ENCODE measurements at regions not wholly inside any gene's neighbourhood (a gene's known extent, or its start where the extent isn't known, plus 50 kb on each side); places are given as distances from the start of the nearest gene placed in this dataset.
"Not testable (repeated sequence)": the region's sequence is repeated elsewhere in the genome, so short reads cannot be mapped to it uniquely, and the experiment has no call there.

DNA sequence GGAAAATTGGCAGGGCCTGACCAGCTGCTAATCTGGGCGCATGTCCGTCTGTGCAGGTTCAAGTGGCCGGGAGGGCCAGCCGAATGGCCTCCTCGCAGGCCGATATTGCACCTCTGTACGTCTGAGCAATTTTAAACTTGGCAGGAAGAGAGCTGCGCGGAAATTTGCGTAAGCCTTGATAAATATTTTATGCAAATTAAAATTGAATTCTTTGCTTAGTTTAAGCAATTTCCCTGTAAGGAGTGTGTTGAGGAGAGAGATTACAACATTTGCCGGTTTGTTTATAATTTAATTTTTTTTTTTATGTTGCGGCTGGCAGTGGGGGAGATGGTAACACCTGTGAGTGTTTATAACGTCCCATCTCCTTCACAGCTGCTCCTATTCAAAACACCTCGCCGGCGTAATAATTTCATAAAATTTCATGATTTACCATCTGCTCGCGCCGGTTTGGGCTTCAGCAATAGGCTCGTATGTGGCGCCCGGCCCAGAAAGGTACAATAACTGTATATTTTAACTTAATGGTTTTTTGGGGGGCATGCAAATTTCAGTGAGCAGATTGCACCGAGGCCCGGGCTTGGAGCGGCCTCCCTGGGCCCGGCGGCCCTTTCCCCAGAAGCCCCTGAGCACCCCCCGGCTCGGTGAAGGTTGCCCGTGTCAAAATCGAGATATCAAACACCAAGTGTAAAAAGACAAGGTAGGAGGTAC is 269.4 kb upstream of the MVB12B start:
- DNase-seq: no peak

DNA sequence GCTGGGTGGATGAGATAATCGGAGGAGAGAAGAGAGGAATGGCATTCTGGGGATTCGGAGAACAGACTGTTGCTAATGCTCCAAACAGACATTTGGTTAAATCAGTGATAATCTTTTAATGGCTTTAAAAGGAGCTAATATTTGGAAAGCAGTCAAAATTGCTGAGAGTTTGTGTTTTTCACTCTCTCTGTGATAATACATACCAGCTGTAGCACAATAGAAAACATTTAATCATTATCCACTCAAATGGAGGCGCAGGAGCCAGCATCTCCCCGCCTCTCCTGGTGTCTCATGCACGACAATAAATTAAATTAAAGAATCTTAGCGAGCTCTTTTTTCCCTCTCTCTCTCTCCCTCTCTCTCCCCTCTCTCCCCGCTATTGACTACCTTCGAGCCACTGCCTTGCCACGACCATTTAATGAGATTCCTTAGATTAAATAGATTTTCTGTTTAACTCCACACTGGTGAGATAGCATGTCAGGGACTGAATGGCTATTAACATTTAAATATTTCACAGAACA is 268.6 kb upstream of the MVB12B start:
- no peak for DNase-seq

DNA sequence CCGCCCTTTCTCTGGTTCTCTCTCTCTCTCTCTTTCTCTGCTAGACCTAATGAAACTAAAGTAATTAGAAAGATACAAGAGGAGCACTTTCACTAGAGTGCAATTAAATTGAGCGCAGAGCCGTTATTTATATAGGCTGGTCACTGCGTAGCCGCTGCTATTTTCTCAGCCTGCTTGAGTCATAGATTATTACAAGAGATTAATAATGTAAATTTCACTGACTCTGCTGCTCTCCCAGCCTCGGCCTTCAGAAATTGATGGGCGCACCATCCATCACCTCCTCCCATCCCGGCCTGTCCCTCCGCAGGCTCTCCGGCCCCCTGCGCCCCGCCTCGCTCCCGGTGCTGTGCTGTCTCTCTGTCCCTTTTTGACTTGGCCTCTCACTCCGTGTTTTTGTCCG is 268.0 kb upstream of the MVB12B start:
- no peak for DNase-seq

DNA sequence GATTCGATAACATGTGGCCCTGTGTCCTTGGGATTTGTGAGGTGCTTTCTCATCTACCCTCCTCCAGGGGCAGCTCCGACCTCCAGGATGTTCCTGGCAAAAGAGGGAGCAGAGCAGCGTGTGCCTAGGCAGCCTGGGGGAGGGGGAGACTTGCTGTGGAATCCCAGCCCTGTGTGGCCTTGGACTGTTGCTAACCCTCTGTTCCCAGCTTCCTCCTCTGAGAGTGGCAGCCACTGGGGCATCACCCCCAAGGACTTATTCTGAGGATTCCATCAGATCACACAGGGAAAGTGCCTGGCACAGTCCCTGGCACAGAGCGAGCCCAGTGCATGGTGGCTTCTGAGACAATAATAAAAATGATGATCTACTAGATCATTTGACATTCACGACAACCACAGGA is 265.1 kb upstream of the MVB12B start:
- DNase-seq: no peak

DNA sequence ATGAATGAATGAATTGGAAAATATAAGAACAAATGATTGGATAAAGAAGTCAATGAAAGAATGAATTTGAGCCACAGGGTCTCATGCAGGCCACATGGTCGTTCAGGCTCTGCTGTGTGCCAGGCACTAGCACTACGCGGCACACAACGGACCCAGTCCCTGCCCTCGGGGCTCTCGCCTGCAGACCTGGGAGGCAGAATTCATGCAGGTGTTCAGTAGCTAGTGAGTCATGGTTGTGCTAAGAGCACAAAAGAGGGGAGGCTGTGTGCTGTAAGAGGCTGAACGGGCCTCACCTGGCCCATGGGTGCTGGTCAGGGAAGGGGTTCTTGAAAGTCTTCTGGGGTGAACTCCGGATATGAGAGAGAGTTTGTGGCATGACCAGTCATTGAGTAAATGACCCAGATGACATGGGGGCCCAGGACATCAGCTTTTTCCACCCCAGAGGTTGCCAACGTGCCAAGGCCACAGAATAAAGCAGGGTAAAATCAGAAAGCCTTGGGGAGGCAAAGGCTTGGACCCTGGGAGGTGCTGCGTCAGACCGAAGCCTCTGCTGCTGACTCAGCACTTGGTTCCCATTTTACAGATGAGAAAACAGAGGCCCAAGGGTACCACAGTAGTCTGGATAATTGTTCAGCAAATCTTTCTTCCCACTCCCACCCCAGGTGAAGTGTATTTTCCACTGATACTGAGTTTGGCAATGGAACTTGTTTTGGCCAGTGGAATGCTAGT is 264.3 kb upstream of the MVB12B start:
- no peak for DNase-seq

DNA sequence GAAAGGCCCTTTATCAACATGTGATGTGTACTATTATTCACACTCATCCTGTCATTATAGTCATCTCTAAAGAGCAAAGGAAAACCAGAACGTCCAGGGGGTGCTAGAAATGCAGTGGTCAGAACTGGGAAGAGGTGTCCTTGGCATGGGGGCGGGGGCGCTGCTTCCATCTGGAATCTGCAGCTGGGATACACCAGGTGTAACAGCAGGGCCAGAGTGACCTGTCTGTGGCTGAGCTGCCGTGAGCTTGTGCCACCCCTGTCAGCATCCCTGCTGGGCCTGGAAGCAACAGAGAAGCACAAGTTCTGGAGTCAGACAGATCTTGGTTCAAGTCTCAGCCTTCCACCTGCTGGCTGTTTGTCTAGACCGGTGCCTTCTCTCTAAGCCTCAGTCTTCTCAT is 263.3 kb upstream of the MVB12B start:
- no peak for DNase-seq

DNA sequence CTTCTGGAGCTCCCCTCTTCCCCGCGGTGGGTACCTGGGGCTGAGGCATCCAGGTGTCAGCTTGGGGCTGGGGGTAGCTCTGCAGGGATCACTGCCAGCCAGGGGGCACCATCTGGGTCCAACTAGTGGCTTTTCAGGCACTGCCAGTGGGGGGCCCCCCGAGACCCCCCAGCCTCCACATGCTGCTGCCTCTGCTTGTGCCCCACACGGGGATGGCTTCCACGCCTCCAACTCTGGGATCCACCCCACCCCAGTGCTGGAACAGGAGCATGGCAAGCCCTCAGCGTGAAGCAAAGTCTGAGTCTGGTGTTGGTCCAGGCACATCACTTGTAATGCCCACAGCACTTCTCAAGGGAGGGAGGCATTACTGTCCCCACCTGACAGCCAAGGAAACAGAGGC is 260.5 kb upstream of the MVB12B start:
- DNase-seq: no peak

DNA sequence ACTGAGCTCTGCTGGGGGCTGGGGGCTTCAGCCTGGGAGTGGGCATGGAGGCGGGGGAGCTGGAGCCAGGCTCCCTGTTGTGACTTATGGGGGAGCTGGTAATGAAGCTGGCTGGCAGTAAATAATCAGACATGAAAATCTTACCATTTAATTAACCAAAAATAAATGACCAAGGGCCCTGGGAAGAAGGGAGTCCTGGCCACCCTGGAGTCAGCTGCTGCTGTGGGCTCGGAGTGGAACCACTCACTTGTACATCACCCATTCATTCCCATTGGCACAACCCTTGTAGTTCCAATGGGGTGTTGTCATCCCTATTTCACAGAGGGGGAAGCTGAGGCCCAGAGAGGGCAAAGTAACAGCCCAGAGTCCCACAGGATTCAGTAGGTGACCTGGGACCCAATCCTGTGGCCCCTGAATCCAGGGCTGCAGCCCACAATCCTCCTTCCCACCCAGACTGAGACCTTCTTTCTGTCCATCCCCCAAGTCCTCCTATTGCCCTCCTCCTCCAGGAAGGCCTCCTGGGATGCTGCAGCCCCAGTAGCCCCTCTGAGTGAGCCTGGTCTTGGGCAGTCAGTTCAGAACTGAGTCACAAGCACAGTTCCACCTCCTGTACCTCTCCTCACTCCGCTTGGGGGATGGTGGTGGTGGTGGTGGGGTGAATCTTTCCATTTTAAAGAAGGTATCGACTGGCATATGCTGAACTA is 259.4 kb upstream of the MVB12B start:
- no peak for DNase-seq

DNA sequence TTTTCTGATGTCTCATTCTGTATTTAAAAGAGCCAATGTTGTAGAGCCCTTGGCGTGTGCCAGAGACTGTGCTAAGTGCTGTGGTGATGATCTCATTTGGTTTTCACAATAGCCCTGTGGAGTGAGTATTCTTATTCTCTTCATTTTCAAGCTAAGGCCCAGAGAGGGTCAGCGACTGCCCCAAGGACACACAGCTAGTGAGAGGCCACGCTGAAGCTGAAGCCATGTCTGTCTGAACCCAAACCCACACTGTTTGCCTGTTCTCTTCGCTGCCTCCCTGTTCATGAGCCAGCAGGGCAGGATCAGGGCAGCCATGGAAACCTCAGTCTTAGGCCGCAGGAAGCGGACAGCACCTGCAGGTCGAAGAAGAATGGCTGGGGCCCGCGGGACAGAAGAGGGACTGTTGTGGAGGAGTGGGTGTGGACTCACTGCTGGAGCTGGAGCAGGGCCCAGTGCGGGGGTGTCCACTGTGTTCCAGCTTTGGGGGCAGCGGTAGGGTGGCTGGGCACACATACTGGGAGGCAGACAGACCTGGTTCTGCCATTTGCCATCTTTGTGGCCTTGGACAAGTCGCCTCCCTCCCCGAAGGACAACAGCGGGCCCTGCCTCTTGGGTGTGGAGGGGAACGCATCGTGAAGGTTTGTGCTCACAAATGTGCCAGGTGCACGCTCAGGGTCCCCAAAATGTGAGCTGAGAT is 257.9 kb upstream of the MVB12B start:
- no peak for DNase-seq

DNA sequence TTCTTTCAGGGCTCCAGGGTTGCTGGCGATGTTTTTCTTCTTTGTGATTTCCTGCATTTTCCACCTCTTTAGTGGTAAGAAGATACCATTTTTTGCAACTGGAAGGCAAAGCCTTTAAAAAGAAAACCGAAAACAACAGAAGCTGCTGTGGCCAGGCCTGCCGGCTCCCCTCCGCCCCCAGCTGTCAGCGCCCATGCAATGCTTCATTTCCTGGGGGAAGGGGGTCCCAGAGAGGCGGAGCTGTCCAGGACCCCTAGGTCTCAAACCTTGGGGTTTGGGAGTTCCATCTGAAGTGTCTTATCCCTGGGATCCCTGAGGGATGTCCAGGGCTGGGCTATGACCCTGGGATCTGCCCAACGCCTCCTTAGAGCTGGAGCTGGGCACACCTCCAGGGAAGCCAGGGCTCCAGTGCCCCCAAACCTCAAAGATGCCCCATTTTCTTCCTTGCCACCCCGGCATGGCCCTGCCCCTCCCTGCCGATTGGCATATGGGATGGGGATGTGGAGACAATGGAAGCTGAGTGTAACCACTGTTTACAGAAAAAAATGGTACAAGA is 257.2 kb upstream of the MVB12B start:
- no peak for DNase-seq

DNA sequence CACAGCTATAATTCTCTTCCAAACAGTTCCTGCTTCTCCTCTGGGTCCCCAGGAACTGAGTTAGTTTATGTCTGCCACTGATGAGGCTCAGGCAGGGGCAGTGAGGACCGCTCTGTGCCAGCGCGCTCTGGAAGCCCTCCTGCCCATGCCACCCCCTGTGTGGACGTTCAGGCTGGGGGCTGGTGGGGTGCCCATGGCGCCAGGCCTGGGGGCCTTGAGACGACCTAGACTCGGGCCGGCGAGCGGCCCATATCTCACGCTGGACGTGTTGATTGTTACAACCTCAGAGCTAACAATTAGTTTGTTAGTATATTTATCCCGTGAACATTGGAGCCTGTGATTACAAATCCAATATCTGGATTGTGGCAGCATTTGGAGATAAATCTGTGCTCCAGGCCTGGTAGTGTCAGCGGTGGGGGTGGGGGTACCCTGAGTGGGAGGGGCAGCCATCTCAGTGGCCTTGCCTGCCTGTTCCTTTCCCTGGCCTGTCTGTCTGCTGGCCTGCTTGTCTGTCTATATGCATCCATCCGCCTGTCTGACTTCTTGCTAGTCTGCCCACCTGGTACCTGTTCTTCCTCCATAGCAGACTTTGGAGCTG is 256.5 kb upstream of the MVB12B start:
- DNase-seq: no peak

DNA sequence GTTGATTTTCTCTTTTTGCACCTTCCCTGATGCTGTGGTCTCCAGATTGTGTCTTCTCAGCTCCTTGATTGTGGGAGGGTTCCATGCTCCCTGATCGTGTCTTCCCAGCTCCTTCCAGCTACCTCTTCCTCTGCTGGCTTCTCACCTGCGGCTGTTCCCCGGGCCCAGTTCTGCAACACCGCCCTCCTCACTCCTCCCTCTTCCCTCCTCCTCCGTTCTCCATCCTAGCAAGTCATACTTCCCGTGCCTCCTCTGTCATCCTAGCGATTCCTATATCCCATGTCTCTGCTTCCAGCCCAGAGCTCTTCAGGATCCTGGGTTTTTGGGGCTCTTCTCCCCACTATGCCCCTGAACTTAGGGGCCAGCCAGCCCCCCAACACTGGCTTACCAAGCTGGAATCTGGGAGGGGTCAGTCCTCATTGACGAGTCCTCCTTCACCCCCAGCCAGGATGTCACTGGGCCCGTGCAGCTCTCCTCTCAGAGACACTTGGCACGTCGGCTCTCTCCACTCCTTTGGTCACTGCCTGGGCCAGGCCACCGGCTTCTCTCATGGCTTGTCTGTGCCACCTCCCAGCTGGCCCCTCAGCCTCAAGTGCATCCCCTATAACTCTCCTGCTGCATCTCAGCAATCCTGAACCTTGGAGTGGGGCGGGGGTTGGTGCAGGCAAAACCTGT is 255.4 kb upstream of the MVB12B start:
- no peak for DNase-seq

DNA sequence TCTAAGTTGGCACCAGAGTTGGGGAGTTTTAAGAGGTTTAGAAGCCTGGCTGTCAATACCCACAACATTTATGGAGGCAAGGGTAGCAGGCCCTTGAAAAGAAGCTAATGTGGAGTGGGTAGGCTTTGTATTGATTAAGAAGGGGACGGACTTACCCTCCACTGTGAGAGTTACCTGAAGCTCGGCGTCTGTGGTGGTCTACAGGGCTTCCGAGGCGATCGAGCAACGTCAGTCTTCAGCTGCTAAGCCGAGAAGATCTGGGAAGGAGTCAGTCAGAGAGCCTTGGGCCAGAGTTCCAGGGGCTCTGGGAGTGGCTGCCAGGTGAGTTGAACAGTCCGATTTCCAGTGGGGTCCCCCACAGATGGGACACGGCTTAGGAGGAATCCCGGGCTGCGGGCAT is 249.0 kb upstream of the MVB12B start:
- DNase-seq: not testable (repeated sequence)

DNA sequence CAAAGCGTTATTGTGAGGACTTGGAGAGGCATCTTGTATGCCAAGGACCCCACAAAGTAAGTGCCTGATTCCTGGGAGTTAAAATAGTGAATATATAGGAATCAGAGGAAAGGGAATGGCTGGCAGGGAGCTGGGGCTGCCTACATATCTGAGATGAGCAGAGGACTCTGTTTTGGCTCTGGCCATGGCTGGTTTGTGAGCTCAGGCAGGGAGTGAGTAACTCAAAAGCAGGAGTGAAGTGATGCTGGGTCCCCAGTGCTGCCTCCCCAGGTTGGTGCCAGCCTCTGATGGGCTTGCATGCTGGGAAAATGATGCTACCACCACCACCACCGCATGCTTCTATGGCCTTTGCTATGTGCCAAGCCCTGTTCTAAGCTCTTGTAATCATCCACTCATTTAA is 246.0 kb upstream of the MVB12B start:
- no peak for DNase-seq

DNA sequence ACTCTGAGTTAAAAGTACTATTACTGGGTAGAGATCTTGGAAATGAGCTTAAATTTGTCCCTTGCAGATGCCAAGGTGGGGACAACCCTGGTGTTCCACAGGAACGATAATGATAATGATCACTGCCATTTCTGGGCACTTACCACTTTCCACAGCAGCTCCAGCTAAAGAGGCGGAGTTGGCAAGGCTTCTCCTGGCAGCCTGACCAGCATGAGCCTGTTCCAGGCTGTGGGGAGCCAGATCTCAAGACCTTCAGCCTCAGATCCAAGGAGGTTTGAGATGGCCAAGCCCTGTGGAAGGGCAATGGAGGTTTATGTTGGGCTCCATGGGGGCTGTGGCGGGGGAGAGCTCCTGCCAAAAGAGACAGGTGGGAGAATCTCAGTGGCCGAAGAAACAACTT is 244.9 kb upstream of the MVB12B start:
- DNase-seq: no peak

DNA sequence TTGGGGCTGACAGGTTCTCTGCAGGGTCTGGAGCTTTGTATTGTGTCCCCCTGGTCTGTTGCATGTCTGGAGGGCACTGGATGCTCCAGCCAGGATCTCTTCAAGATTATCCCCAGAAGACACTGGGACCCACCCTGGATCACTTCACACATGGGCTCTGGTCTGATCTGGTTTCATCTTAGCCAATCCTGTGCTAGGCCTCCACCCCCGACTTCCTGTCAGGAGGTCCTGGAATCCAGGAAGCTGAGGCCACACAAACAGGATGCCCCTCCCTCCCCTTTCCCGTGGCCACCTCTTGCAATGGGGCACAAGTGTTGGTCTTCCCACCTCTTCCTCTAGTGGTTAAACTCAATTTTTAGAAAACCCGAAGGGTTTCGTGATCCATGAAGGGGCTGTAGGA is 242.6 kb upstream of the MVB12B start:
- DNase-seq: no peak

DNA sequence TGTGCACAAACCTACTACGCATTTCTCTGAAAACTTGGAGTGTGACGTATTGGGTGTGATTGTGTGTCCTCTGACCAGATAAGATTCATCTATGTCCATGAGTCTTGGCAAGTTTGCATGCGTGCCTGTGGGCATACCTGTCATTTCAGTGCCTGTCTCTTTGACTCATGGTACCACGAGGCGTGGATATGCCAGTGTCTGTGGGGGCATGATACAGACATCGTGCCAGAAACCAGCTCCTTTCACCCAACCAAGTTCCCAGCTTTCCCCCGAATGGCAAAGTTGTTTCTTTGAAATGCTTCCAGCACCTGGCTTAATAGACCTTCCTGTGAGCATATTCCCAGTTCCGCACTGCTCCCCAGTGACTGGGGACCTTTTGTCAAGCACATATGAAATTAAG is 241.9 kb upstream of the MVB12B start:
- DNase-seq: no peak

DNA sequence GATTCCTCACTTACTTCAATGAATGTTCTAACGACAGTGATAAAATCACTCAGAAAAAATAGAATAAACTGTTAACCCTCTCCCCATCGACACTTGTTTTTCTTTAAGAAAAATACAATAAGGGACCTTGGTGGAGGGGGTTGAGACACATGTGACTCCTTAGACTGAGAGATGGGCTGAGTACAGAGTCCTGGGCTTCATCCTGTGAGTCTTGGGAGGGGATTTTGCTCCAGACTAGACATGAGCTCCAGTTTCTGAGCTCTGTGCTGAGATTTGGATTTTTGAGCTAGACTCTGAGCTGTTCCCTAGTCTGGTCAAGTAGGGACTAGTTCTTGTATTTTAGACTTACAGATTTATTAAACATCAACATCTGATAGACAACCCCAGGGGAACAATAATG is 241.5 kb upstream of the MVB12B start:
- no peak for DNase-seq

DNA sequence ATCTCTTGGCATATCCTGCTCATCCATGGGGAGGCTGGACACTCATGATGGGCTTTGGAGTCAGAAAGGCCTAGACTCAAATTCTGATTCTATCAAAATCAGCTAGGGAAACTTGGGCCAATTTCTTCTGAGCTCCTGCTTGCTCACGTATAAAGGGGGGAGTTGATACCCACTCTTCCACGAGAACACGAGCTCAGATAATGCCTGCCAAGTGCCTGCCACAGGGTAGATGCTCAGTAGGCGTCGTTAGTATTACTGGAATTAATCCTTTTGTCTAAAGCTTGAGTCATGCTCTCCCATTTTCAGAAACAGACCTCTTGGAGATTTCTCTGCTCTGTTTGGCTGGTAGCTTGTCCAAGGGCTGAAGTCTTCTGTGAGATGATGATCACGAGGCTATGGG is 238.3 kb upstream of the MVB12B start:
- DNase-seq: no peak

DNA sequence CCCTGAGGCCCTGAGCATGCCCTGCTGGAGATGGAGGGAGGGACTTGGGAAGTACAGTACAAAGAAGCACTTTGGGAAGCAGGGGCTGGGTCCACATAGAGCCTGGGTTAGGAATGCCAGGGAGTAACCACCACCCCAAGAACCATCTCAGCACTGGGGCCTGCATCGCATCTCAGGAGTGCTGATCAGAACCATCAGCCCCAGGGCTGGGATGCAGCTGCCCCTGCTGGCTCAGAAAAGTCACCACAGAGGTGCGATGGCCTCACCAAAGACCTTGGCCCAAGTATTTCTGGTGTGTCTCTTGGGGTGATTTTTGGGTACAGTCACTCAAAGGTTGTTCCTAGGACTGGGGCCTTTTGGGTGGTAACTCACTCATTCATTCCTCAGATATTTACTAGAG is 236.8 kb upstream of the MVB12B start:
- DNase-seq: no peak

DNA sequence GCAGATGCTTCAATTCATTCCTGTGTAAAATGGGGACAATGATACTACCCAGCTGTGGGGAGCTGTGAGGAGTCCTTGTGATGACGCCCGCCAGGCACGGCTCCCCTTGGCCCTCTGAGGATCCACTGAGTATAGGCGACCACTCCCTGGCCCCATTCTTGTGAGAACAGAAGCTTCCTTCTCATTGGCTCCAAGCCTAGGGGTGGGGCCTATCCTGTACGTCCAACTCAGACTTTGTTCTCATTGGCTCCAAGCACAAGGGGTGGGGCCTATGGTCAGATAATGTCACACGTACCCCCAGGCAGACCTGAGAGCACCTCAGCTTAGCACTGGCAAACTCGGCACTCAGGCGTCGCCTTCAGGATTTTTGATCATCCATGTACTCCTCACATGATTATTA is 232.9 kb upstream of the MVB12B start:
- no peak for DNase-seq
